HTR-8/SVneo (cell line): ENCODE measurements at regions not wholly inside any gene's neighbourhood (a gene's known extent, or its start where the extent isn't known, plus 50 kb on each side); places are given as distances from the start of the nearest gene placed in this dataset.
"Not testable (repeated sequence)": the region's sequence is repeated elsewhere in the genome, so short reads cannot be mapped to it uniquely, and the experiment has no call there.

Experiments
- DNase-seq: peaks from one replicate; pipeline ENCODE4 v3.0.0; 2011; ENCODE audit warnings: low spot score, mixed read lengths; ENCODE audit not compliant: insufficient read length
- FAIRE-seq: peaks from 2 replicates; lab custom pipeline; 2011; peaks lifted over from hg19 to GRCh38; lab: Jason Lieb, UNC

DNA sequence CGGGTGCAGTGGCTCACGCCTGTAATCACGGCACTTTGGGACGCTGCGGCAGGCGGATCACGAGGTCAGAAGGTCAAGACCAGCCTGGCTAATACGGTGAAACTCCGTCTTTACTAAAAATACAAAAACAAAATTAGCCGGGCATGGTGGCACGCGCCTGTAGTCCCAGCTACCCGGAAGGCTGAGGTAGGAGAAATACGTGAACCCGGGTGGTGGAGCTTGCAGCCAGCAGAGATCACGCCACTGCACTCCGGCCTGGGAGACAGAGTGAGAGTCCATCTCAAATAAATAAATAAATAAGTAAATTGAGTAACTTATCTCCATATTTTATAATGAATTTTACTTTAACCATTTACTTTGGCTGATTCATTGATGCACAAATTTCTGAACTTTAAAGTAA, 1913.3 kb downstream of the PCDH7 start:
- FAIRE-seq, result no peak
- no peak for DNase-seq

- FAIRE-seq (no peak), DNase-seq (no peak)
Measured at GRCh38 chr4:32645653-32646052, 1925.5 kb downstream of the PCDH7 start.

DNA sequence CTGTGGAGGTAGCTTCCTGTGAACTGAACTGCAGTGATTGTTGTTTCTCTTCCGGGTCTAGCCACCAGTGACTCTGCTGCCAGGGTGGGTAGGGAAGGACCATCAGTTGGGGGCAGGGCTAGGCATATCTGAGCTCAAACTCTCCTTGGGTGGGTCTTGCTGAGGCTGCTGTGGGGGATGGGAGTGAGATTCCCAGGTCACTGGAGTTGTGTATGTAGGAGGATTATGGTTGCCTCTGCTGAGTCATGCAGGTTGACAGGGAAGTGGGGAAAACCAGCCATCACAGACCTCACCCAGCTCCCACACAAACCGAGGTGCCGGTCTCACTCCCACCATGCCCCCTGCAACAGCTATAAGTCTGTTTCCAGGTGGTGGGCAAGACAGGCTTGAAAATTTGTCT, 1937.8 kb downstream of the PCDH7 start:
- FAIRE-seq (no peak), DNase-seq (no peak)

DNA sequence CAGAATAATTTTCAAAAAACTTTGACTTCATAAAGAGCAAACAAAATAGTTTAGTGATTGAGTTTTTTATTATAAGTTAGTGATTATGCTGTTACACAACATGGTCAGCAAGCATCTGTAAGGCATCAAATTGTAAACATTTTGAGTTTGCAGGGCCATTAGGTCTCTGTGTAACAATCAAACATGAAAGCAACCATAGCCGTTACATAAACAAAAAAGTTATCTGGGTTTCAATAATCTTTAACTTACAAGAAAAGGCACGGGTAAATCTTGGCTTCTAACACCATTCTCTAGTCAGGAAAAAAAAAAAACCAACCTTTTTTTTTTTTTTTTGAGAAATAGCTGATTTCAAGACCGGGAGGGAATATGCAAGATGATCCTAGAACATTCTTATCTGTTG, 1941.1 kb downstream of the PCDH7 start:
- FAIRE-seq (no peak), DNase-seq (no peak)

GRCh38 chr4:32662803-32663202, 1942.6 kb downstream of the PCDH7 start:
- DNase-seq, result no peak
- no peak for FAIRE-seq

DNA sequence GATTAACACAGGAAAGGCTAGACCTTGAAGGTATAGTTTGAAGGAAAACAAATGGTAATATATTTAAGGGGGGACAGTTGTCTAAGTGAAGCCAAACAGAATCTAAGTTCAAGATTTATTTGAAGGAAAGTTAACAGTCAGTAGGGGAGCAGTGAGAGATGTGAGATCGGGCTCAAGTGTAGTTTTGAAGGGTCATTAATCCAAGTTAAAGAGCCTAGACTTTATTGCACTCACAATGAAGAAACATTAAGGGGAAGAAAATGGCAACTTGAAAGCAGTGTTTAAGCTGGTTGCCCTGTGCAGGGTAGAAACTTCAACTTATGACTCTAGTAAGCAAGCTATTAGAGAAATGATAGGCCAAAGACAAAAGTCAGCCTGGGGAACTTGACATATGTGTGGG, 1952.2 kb downstream of the PCDH7 start:
- no peak for DNase-seq
- FAIRE-seq, result no peak

DNA sequence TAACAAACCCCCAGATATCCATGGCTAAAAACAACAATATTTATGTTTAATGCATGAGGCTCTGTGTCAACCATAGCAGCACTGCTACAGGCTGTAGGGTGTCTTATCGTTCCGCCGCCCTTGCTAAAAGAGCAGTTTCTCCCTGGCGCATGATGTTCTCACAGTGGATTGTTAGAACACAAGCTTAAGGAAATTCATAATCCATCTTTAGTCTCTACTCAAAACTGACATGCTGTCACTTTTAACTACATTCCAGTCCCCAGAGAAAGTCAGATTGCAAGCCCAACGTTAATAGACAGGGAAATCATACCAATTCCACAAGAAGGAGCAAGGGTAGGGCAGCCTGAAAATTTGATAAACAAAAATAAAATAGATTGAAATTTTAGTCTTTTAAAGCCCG, 1960.8 kb downstream of the PCDH7 start:
- DNase-seq (no peak), FAIRE-seq (no peak)

- DNase-seq (no peak), FAIRE-seq (no peak)
Measured at GRCh38 chr4:32684160-32684559, 1964.0 kb downstream of the PCDH7 start.

DNA sequence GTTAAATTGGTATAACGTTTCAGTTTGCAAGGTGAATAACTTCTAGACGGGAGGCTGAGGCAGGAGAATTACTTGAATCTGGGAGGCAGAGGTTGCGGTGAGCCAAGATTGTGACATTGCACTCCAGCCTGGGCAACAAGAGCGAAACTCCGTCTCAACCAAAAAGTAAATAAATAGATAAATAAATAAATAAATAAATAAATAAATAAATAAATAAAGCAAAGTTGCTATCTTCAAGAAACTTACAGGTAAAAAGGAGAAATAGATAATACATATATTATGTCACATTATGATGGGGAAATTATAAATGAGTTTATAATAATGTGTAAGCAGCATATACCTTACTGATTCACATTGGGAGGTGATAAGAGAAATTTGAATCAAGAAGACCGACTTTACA, 1966.0 kb downstream of the PCDH7 start:
- FAIRE-seq (no peak), DNase-seq (no peak)

- DNase-seq (no peak), FAIRE-seq (no peak)
Measured at GRCh38 chr4:32689518-32689917, 1969.3 kb downstream of the PCDH7 start.

DNA sequence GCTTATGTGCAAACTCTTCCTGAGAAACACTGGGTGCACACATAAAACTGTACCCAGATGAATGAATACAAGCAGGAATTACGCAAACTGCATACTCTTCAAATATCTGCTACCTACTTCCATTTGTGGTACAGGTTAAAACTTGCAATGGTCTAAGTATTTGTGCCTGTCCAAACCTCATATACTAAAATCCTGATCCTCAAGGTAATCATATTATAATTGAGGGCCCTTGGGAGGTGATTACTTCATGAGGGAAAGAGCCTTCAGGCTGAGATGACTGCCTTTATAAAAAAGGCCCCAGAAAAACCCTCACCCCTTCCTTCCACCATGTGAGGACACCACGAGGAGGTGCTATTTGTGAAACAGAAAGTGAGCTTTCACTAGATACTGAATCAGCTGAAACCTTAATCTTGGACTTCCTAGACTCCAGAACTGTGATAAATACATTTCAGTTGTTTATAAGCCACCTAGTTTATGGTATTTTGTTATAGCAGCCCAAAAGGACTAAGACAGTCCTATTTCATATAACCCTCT, 1977.2 kb downstream of the PCDH7 start:
- no peak for FAIRE-seq
- DNase-seq, result no peak

GRCh38 chr4:32700838-32701237, 1980.7 kb downstream of the PCDH7 start:
- FAIRE-seq (no peak), DNase-seq (no peak)

GRCh38 chr4:32706893-32707292, 1986.7 kb downstream of the PCDH7 start:
- DNase-seq, result no peak
- FAIRE-seq, result no peak

DNA sequence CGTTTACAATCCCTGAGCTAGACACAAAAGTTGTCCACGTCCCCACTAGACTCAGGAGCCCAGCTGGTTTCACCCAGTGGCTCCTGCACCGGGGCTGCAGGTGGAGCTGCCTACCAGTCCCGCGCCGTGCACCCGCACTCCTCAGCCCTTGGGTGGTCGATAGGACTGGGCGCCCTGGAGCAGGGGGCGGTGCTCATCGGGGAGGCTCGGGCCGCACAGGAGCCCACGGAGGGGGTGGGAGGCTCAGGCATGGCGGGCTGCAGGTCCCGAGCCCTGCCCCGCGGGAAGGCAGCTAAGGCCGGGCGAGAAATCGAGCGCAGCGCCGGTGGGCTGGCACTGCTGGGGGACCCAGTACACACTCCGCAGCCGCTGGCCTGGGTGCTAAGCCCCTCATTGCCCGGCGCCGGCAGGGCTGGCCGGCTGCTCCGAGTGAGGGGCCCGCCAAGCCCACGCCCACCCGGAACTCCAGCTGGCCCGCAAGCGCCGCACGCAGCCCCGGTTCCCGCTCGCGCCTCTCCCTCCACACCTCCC, 1996.0 kb downstream of the PCDH7 start:
- DNase-seq, FAIRE-seq: not testable (repeated sequence)

- FAIRE-seq (no peak), DNase-seq (no peak)
Measured at GRCh38 chr4:32735856-32736590, 2015.9 kb downstream of the PCDH7 start.

- FAIRE-seq (no peak), DNase-seq (no peak)
Measured at GRCh38 chr4:32744211-32744610, 2024.0 kb downstream of the PCDH7 start.

- FAIRE-seq (no peak), DNase-seq (no peak)
Measured at GRCh38 chr4:32745351-32745750, 2025.2 kb downstream of the PCDH7 start.

DNA sequence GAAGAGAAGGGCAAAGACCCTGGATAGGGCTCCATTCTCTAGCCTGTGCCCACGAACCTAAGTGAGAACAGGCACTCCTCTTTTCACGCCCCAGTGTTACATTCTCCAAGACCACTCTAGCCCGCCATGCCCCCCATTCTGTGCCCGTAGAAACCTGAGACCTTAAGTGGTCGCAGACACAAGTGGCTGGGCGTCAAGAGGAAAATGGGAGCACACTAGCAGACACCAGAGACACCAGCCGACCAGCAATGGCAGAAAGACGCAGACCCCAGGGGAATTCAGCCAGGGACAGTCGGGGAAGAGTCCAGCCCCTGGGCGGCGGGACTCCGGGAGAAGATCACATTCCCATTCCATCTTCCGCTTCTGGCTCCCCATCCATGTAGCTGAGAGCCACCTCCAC, 2027.9 kb downstream of the PCDH7 start:
- DNase-seq, result no peak
- FAIRE-seq, result no peak

DNA sequence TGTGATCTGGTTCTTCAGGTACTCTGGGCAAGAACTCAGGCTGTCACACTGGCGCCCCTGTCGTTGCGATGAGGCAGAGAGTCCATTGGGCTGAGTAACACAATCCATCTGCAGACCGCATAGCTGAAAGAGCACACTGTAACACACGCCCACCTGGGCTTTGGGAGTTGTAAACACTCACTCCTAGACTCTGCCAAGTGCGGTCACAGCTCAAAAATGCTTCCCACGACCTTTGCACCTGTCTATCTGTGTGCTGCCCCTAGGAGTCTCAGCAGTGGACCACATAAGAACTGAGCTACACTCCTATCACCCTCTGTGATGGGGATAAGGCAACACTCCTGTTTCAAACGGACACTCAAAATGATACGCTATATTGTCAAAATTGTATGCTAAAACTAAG, 2028.3 kb downstream of the PCDH7 start:
- FAIRE-seq, result no peak

DNA sequence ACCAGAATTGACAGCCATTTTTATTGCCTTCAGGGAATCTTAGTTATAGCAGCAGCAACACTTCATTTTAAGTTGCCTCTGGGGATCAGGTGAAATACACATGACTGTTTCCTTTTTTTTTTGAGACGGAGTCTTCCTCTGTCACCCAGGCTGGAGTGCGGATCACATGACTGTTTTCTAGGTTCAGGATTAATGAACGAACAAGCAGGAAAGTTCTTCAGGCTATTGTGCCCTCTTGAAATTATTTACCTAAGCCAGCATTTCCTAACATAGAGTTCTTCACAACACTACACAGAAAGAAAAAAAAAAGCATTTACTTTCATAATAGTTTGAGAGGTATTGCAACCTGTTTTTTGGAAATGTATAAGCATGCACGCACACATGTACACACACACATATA, 2032.8 kb downstream of the PCDH7 start:
- no peak for FAIRE-seq

More for the DNA sequence above, 2028.3 kb downstream of the PCDH7 start:
- DNase-seq, result no peak

GRCh38 chr4:32768664-32769389, 2048.7 kb downstream of the PCDH7 start:
- DNase-seq, result no peak
- FAIRE-seq, result no peak

More for the DNA sequence above, 2032.8 kb downstream of the PCDH7 start:
- no peak for DNase-seq
